GM12874 (cell line): ENCODE measurements at regions not wholly inside any gene's neighbourhood (a gene's known extent, or its start where the extent isn't known, plus 50 kb on each side); places are given as distances from the start of the nearest gene placed in this dataset.

Experiments used
- CTCF ChIP-seq: IDR thresholded peaks from 2 replicates; pipeline ENCODE4 v1.5.1; 2011; ENCODE audit warnings: low read depth, mild to moderate bottlenecking, control low read depth, low read length, moderate library complexity; ENCODE audit not compliant: insufficient read depth

DNA sequence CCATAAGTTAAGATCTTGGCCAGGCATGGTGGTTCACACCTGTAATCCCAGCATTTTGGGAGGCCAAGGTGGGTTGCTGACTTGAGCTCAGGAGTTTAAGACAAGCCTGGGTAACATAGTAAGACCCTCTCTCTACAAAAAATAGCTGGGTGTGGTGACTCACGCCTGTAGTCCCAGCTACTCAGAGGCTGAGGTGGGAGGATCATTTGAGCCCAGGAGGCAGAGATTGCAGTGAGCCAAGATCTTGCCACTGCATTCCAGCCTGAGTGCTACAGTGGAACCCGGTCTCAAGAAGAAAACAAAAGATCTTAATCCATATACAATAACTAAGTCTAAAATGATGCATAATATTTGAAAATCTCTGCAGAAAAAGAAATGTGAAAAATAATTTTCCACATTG lies 165.5 kb upstream of the NR5A2 start:
- TF ChIP-seq CTCF = no peak

GRCh38 chr1:199866210-199866617 lies 161.3 kb upstream of the NR5A2 start:
- no peak for TF ChIP-seq CTCF

- TF ChIP-seq CTCF = no peak
Measured at GRCh38 chr1:199867601-199868000, 159.9 kb upstream of the NR5A2 start.

DNA sequence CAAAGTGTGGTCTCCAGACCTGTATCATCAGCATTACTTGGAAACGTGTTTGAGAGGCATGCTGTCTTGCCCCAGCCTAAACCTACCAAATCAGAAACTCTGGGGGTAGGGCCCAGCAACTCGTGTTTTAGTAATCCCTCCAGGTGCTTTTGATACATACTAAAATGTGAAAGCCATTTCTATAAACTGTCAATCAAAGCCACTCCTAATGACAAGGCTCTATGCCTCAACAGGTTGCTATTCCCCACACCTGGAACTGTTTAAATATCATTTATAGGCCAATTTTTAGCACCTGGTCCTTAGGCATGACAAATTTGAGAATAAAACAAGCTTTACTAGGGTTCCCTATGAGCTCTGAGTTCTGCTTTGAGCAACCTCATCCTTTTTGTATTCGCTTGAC lies 158.7 kb upstream of the NR5A2 start:
- no peak for TF ChIP-seq CTCF

DNA sequence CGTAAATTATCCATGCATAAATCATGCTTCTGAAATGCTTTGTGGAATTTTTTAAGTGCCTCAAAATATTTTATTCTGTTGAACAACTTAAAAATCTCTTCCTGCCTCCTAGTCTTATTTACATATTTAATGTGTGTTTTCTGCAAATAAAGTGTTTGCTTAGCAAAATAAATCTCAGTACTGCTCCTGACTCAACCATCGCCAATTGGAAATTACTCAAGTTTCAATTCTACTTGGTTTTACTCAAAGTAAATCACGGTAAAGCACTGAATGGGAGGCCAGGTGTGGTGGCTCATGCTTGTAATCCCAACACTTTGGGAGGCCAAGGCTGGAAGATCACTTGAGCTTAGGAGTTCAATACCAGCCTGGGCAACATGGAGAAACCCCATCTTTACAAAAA lies 152.2 kb upstream of the NR5A2 start:
- TF ChIP-seq CTCF = no peak

GRCh38 chr1:199875856-199876255 lies 151.7 kb upstream of the NR5A2 start:
- TF ChIP-seq CTCF = no peak

GRCh38 chr1:199877526-199878384 lies 149.8 kb upstream of the NR5A2 start:
- TF ChIP-seq CTCF = no peak
